Trophoblast cell (in vitro differentiated cells and primary cell): ENCODE measurements at regions not wholly inside any gene's neighbourhood (a gene's known extent, or its start where the extent isn't known, plus 50 kb on each side); places are given as distances from the start of the nearest gene placed in this dataset.

ENCODE experiments used
- DNase-seq, 2 donors: peaks; one replicate each; pipeline ENCODE4 v3.0.0-alpha.2; 2016
- H2AFZ ChIP-seq: 2 replicates; pipeline ENCODE4 v1.6.1; 2013; ENCODE audit warnings: low read length, moderate library complexity, mild to moderate bottlenecking; ENCODE audit not compliant: insufficient read depth, poor library complexity
- H2AK5ac ChIP-seq: 2 replicates; pipeline ENCODE4 v1.6.1; 2013; ENCODE audit warnings: mild to moderate bottlenecking, low read length
- H2BK120ac ChIP-seq: 2 replicates; pipeline ENCODE4 v1.6.1; 2013; ENCODE audit warnings: low read length, mild to moderate bottlenecking, moderate library complexity; ENCODE audit not compliant: insufficient read depth, poor library complexity
- H2BK12ac ChIP-seq: 2 replicates; pipeline ENCODE4 v1.6.1; 2013; ENCODE audit warnings: mild to moderate bottlenecking, low read length, moderate library complexity
- H2BK5ac ChIP-seq: 2 replicates; pipeline ENCODE4 v1.6.1; 2013; ENCODE audit warnings: low read length, low read depth, moderate library complexity, mild to moderate bottlenecking; ENCODE audit not compliant: poor library complexity
- H3K14ac ChIP-seq: 2 replicates; pipeline ENCODE4 v1.6.1; 2013; ENCODE audit warnings: mild to moderate bottlenecking, low read length
- H3K18ac ChIP-seq: 2 replicates; pipeline ENCODE4 v1.6.1; 2013; ENCODE audit warnings: mild to moderate bottlenecking, low read length
- H3K23ac ChIP-seq: 2 replicates; pipeline ENCODE4 v1.6.1; 2013; ENCODE audit warnings: low read length
- H3K27ac ChIP-seq: 2 replicates; pipeline ENCODE4 v1.5.1; 2013; ENCODE audit warnings: low read depth, mild to moderate bottlenecking, inconsistent platforms, low read length, moderate library complexity
- H3K27me3 ChIP-seq: 2 replicates; pipeline ENCODE4 v1.6.1; 2013; ENCODE audit warnings: inconsistent platforms, mild to moderate bottlenecking, low read length, moderate library complexity; ENCODE audit not compliant: insufficient read depth
- H3K36me3 ChIP-seq, 2 experiments: 1 replicate in 1 of 2; 2 replicates in 1 of 2; pipeline ENCODE4 v1.6.1; 2013; ENCODE audit warnings: low read length in 2 of 2, mild to moderate bottlenecking in 2 of 2, moderate library complexity in 1 of 2; ENCODE audit not compliant: insufficient read depth in 2 of 2, control insufficient read depth in 1 of 2
- H3K4ac ChIP-seq: 2 replicates; pipeline ENCODE4 v1.6.1; 2013; ENCODE audit warnings: low read depth, mild to moderate bottlenecking, low read length, moderate library complexity
- H3K4me1 ChIP-seq, 2 experiments: 1 replicate in 1 of 2; 2 replicates in 1 of 2; pipeline ENCODE4 v1.6.1; 2013; ENCODE audit warnings: low read length in 2 of 2, mild to moderate bottlenecking in 2 of 2, moderate library complexity in 1 of 2; ENCODE audit not compliant: insufficient read depth in 2 of 2, control insufficient read depth in 1 of 2
- H3K4me2 ChIP-seq: 2 replicates; pipeline ENCODE4 v1.6.1; 2013; ENCODE audit warnings: inconsistent platforms, mild to moderate bottlenecking, low read length, moderate library complexity
- H3K4me3 ChIP-seq: 2 replicates; pipeline ENCODE4 v1.5.1; 2013; ENCODE audit warnings: mild to moderate bottlenecking, low read depth, low read length, inconsistent platforms
- H3K79me1 ChIP-seq: one replicate; pipeline ENCODE4 v1.6.1; 2013; ENCODE audit warnings: low read length
- H3K79me2 ChIP-seq: 2 replicates; pipeline ENCODE4 v1.6.1; 2013; ENCODE audit warnings: low read length, mild to moderate bottlenecking; ENCODE audit not compliant: control insufficient read depth, insufficient read depth, poor library complexity
- H3K9ac ChIP-seq: 2 replicates; pipeline ENCODE4 v1.6.1; 2013; ENCODE audit warnings: mild to moderate bottlenecking, low read length
- H3K9me3 ChIP-seq: 2 replicates; pipeline ENCODE4 v1.6.1; 2013; ENCODE audit warnings: low read depth, mild to moderate bottlenecking, control low read depth, inconsistent platforms, low read length; ENCODE audit not compliant: insufficient read depth
- H4K12ac ChIP-seq: 2 replicates; pipeline ENCODE4 v1.6.1; 2013; ENCODE audit warnings: low read depth, mild to moderate bottlenecking, low read length, moderate library complexity
- H4K8ac ChIP-seq: 2 replicates; pipeline ENCODE4 v1.6.1; 2013; ENCODE audit warnings: low read depth, mild to moderate bottlenecking, low read length, moderate library complexity
- H4K91ac ChIP-seq: one replicate; pipeline ENCODE4 v1.6.1; 2013; ENCODE audit warnings: low read depth, mild to moderate bottlenecking, low read length, moderate library complexity
- WGBS: extraction: QIAGEN DNeasy Blood & Tissue Kit; methylation state at CpG from one replicate; pipeline ENCODE4 v1.1.7; 2013; ENCODE audit warnings: missing lambda C conversion rate; ENCODE audit not compliant: insufficient read length, insufficient coverage; ENCODE audit errors: extremely low coverage; 5-methylcytosine and 5-hydroxymethylcytosine counted together

GRCh38 chr4:59689149-59689548 lies 1511.0 kb upstream of the ADGRL3 start:
- Histone ChIP-seq H3K4me1 (no peaks in the 10 kb centered on the region), H2BK12ac (no peak overlapping the region), H3K9ac (no peak overlapping the region), H3K4me2 (no peak overlapping the region), H2AFZ (no peak overlapping the region), H3K9me3 (no peaks in the 10 kb centered on the region), H3K79me2 (no peaks in the 10 kb centered on the region), H3K4me3 (no peak overlapping the region), H3K27me3 (no peaks in the 10 kb centered on the region), H2AK5ac (no peak overlapping the region), H4K91ac (no peak overlapping the region), H3K36me3 (no peaks in the 10 kb centered on the region), H3K79me1 (no peaks in the 10 kb centered on the region), H3K18ac (no peak overlapping the region), H3K27ac (no peak overlapping the region), H3K14ac (no peak overlapping the region), H4K8ac (no peak overlapping the region), H3K23ac (no peak overlapping the region), H3K4ac (no peak overlapping the region), H4K12ac (no peak overlapping the region), H2BK120ac (no peak overlapping the region), H2BK5ac (no peak overlapping the region)
- WGBS = no CpG with 5 or more reads among the region's 6 CpGs
- no peak for DNase-seq

- Histone ChIP-seq H3K27me3 (no peaks in the 10 kb centered on the region), H2BK120ac (no peak overlapping the region), H3K79me1 (no peaks in the 10 kb centered on the region), H3K9ac (no peak overlapping the region), H3K4ac (no peak overlapping the region), H3K23ac (no peak overlapping the region), H3K9me3 (no peaks in the 10 kb centered on the region), H4K91ac (no peak overlapping the region), H2BK12ac (no peak overlapping the region), H3K36me3 (no peaks in the 10 kb centered on the region), H3K14ac (no peak overlapping the region), H4K12ac (no peak overlapping the region), H2AK5ac (no peak overlapping the region), H2BK5ac (no peak overlapping the region), H2AFZ (no peak overlapping the region), H3K18ac (no peak overlapping the region), H3K4me1 (no peaks in the 10 kb centered on the region), H4K8ac (no peak overlapping the region), H3K79me2 (no peaks in the 10 kb centered on the region), H3K4me2 (no peak overlapping the region), H3K4me3 (no peak overlapping the region), H3K27ac (no peak overlapping the region)
- WGBS = no CpG with 5 or more reads among the region's 5 CpGs
- no peak for DNase-seq
These were observed 1504.6 kb upstream of the ADGRL3 start for GRCh38 chr4:59695355-59696053.

- Histone ChIP-seq H3K14ac (no peak overlapping the region), H2BK12ac (no peak overlapping the region), H3K4ac (no peak overlapping the region), H3K79me2 (no peaks in the 10 kb centered on the region), H3K4me2 (no peak overlapping the region), H3K9ac (no peak overlapping the region), H4K12ac (no peak overlapping the region), H2BK120ac (no peak overlapping the region), H3K23ac (no peak overlapping the region), H3K4me3 (no peak overlapping the region), H3K18ac (no peak overlapping the region), H3K27ac (no peak overlapping the region), H4K8ac (no peak overlapping the region), H4K91ac (no peak overlapping the region), H2AFZ (no peak overlapping the region), H3K79me1 (no peaks in the 10 kb centered on the region), H3K4me1 (no peaks in the 10 kb centered on the region), H3K36me3 (no peaks in the 10 kb centered on the region), H2BK5ac (no peak overlapping the region), H3K27me3 (no peaks in the 10 kb centered on the region), H3K9me3 (no peaks in the 10 kb centered on the region), H2AK5ac (no peak overlapping the region)
- no CpG with 5 or more reads among the region's 2 CpGs for WGBS
- no peak for DNase-seq
These were observed 1502.1 kb upstream of the ADGRL3 start for GRCh38 chr4:59698041-59698440.

- Histone ChIP-seq H3K27me3 (no peaks in the 10 kb centered on the region), H2BK12ac (no peak overlapping the region), H2AK5ac (no peak overlapping the region), H2BK5ac (no peak overlapping the region), H3K36me3 (no peaks in the 10 kb centered on the region), H3K23ac (no peak overlapping the region), H3K4me2 (no peak overlapping the region), H4K91ac (no peak overlapping the region), H2BK120ac (no peak overlapping the region), H4K12ac (no peak overlapping the region), H3K4ac (no peak overlapping the region), H3K9me3 (no peaks in the 10 kb centered on the region), H2AFZ (no peak overlapping the region), H3K4me3 (no peak overlapping the region), H4K8ac (no peak overlapping the region), H3K9ac (no peak overlapping the region), H3K79me2 (no peaks in the 10 kb centered on the region), H3K4me1 (no peaks in the 10 kb centered on the region), H3K14ac (no peak overlapping the region), H3K27ac (no peak overlapping the region), H3K79me1 (no peaks in the 10 kb centered on the region), H3K18ac (no peak overlapping the region)
- no peak for DNase-seq
- WGBS = no CpG with 5 or more reads among the region's 2 CpGs
These were observed 1499.5 kb upstream of the ADGRL3 start for GRCh38 chr4:59700651-59701050.
